Progenitor cell of endocrine pancreas (in vitro differentiated cells): ENCODE measurements at regions not wholly inside any gene's neighbourhood (a gene's known extent, or its start where the extent isn't known, plus 50 kb on each side); places are given as distances from the start of the nearest gene placed in this dataset.
A peak's percentile ranks its signal among the peaks of the same experiment; 100 is the strongest.

Source experiments
- DNase-seq: peaks from one replicate; pipeline ENCODE4 v3.0.0; 2021; ENCODE audit warnings: low spot score; ENCODE audit not compliant: unreplicated experiment
- H3K27ac Mint-ChIP-seq: 2 replicates; pipeline ENCODE4 v1.8.0; 2021; ENCODE audit warnings: mild to moderate bottlenecking, moderate library complexity, mixed read lengths
- H3K27me3 Mint-ChIP-seq: 2 replicates; pipeline ENCODE4 v1.8.0; 2021; ENCODE audit warnings: mixed read lengths
- H3K36me3 Mint-ChIP-seq: 2 replicates; pipeline ENCODE4 v1.8.0; 2022; ENCODE audit warnings: mixed read lengths; ENCODE audit not compliant: insufficient read depth
- H3K4me1 Mint-ChIP-seq: 2 replicates; pipeline ENCODE4 v1.8.0; 2021; ENCODE audit warnings: low read depth, mixed read lengths
- H3K4me3 Mint-ChIP-seq: 2 replicates; pipeline ENCODE4 v1.8.0; 2021; ENCODE audit warnings: low read depth, mild to moderate bottlenecking, moderate library complexity, mixed read lengths
- H3K9me3 Mint-ChIP-seq: 2 replicates; pipeline ENCODE4 v1.8.0; 2021; ENCODE audit warnings: low read depth, mixed read lengths
- TF ChIP-seq, protein P1 (sequence below): fragments of 200-600 bp; sonication (generic); IDR thresholded peaks from one replicate; pipeline ENCODE4 v1.5.0; 2021; ENCODE audit warnings: antibody characterized with exemption, mild to moderate bottlenecking; ENCODE audit not compliant: unreplicated experiment

DNA sequence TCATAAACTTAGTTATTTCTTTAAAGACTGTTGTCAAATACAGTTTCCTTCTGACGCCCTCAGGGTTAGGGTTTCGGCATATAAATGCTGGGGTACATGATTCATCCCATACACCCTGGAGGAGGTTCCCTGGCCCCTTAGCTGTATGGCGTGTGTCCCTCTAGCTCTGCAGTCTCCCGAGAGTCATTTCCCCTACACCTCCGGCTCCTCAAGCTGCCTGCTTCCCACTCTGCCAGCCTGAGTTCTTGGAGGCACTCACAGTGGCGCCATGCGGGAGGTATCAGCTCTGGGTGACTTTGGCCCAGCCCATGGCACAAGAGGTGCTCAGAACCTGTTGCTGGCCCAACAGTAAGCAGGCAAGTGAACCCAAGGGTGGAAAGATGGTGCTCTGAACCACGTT, 70.2 kb upstream of the TRPM1 start:
- Mint-ChIP-seq H3K9me3 (no peaks in the 10 kb centered on the region), H3K36me3 (no peaks in the 10 kb centered on the region), H3K27me3 (no peaks in the 10 kb centered on the region), H3K27ac (no peak overlapping the region), H3K4me3 (no peak overlapping the region), H3K4me1 (no peaks in the 10 kb centered on the region)
- no peak for DNase-seq
- TF ChIP-seq, protein P1, sequence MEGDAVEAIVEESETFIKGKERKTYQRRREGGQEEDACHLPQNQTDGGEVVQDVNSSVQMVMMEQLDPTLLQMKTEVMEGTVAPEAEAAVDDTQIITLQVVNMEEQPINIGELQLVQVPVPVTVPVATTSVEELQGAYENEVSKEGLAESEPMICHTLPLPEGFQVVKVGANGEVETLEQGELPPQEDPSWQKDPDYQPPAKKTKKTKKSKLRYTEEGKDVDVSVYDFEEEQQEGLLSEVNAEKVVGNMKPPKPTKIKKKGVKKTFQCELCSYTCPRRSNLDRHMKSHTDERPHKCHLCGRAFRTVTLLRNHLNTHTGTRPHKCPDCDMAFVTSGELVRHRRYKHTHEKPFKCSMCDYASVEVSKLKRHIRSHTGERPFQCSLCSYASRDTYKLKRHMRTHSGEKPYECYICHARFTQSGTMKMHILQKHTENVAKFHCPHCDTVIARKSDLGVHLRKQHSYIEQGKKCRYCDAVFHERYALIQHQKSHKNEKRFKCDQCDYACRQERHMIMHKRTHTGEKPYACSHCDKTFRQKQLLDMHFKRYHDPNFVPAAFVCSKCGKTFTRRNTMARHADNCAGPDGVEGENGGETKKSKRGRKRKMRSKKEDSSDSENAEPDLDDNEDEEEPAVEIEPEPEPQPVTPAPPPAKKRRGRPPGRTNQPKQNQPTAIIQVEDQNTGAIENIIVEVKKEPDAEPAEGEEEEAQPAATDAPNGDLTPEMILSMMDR = no peak

DNA sequence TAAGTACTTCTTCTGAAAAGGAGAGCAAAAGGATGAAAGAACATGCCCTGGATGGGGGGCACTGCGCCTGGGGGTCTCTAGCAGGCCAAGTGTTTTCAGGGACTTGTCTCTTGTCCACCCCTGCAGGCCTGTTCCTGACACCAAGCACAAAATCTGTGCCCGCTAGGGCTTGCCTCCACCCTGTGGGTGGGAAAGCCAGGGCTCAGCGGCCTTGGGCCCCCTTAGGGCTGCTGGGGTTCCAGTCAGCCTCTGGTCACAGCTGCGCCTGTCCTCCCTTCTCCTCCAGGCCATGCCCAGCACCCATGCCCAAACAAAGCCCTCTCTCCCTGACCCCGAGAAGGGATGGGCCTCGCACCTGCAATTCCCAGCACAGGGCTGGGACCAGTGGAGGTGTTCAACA, 71.1 kb upstream of the TRPM1 start:
- no peak overlapping the region for H3K4me3 Mint-ChIP-seq
- TF ChIP-seq, protein P1 = no peak
- H3K27ac Mint-ChIP-seq = no peak overlapping the region
- no peaks in the 10 kb centered on the region for H3K27me3 Mint-ChIP-seq
- no peaks in the 10 kb centered on the region for H3K36me3 Mint-ChIP-seq
- no peaks in the 10 kb centered on the region for H3K9me3 Mint-ChIP-seq
- DNase-seq = no peak
- no peaks in the 10 kb centered on the region for H3K4me1 Mint-ChIP-seq

DNA sequence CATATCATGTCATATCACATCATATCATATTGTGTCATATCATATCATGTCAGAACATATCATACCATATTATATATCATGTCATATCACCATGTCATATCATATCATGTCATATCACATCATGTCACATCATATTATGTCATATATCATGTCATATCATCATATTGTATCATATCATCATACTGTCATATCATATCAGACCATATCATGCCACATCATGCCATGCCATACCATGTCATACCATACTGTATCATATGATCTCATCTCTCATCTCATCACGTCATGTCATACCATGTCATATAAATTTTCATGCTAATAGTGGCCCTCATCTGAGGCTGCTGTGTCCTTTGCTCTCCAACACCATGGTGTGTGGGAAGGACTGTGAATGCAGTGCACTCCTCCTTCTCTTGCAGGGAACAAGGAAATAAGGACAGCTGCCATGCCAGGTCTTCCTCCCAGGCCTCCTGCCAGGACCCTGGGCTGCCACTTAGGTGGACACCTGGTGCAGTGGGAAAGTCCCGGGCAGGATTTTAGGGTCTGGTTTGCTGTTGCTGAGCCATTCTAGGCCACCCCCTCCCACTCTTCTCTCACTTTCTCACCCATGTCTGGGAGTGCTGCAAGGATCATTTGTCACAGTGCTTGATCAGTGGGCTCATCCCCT, 72.4 kb upstream of the TRPM1 start:
- H3K27ac Mint-ChIP-seq = no peak overlapping the region
- H3K4me3 Mint-ChIP-seq = no peak overlapping the region
- H3K9me3 Mint-ChIP-seq = no peaks in the 10 kb centered on the region
- H3K4me1 Mint-ChIP-seq = peaks cover 7% of the 10 kb centered on the region
- H3K36me3 Mint-ChIP-seq = no peaks in the 10 kb centered on the region
- H3K27me3 Mint-ChIP-seq = no peaks in the 10 kb centered on the region
- DNase-seq = no peak
- TF ChIP-seq, protein P1 = no peak

DNA sequence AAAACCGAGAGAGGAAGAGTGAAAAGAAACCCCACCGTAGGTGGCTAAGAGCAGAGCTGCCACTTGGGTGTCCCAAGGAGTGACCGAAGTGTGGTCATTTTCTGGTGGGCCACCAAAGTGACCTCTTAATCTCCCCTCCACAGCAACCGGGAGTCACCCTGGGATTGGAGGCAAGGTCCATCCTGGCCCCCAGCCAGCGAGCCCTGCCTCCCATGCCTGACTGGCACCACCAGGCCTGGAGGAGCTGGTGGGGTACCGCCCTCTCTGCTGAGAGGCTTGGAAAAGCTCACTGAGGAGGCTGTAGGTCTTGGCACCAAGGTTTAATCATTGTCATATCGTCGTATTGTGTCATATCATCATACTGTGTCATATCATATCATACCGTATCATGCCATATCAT, 74.0 kb upstream of the TRPM1 start:
- no peak overlapping the region for H3K27ac Mint-ChIP-seq
- peaks cover 2% of the 10 kb centered on the region for H3K9me3 Mint-ChIP-seq
- no peak for DNase-seq
- no peak overlapping the region for H3K4me3 Mint-ChIP-seq
- no peaks in the 10 kb centered on the region for H3K27me3 Mint-ChIP-seq
- H3K36me3 Mint-ChIP-seq = no peaks in the 10 kb centered on the region
- TF ChIP-seq, protein P1 = no peak
- peaks cover 11% of the 10 kb centered on the region for H3K4me1 Mint-ChIP-seq

DNA sequence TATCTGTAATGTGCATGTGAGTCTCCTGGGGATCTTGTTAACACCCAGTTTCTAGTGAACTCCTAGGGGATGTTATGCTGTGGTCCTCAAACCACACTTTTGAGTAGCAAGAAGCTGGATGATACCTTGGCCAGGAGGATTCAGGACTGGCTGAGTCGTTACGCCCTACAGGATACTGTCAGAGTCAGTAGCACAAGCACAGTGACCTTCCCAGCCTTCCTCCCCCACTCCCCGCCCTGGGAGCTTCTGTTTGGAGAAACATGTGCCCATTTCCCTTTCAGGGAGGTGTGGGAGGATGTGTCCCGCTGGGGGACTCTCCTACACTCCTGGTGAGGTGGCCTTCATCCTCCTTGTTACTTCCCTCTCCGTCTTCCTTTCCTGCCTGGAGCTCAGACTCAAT, 76.4 kb upstream of the TRPM1 start:
- H3K27me3 Mint-ChIP-seq = no peaks in the 10 kb centered on the region
- no peaks in the 10 kb centered on the region for H3K36me3 Mint-ChIP-seq
- no peak for DNase-seq
- peaks cover 4% of the 10 kb centered on the region for H3K9me3 Mint-ChIP-seq
- peaks cover 11% of the 10 kb centered on the region for H3K4me1 Mint-ChIP-seq
- peak overlapping the region; percentile 29 for H3K27ac Mint-ChIP-seq
- TF ChIP-seq, protein P1 = no peak
- no peak overlapping the region for H3K4me3 Mint-ChIP-seq
